ENCODE measurements at regions not wholly inside any gene's neighbourhood (a gene's known extent, or its start where the extent isn't known, plus 50 kb on each side); places are given as distances from the start of the nearest gene placed in this dataset.

GRCh38 chrX:114332766-114333165 lies 251.1 kb upstream of the HTR2C start:
- DNase-seq (ENCODE audit: low spot score): no peak

GRCh38 chrX:114334473-114334982 lies 249.4 kb upstream of the HTR2C start:
- no peak for DNase-seq (ENCODE audit: low spot score)

GRCh38 chrX:114338870-114339269 lies 245.0 kb upstream of the HTR2C start:
- DNase-seq (ENCODE audit: low spot score): no peak

GRCh38 chrX:114344756-114345349 lies 239.0 kb upstream of the HTR2C start:
- peak; percentile 39 for DNase-seq (ENCODE audit: low spot score)

GRCh38 chrX:114361076-114361725 lies 222.7 kb upstream of the HTR2C start:
- no peak for DNase-seq (ENCODE audit: low spot score)

GRCh38 chrX:114363346-114363745 lies 220.5 kb upstream of the HTR2C start:
- no peak for DNase-seq (ENCODE audit: low spot score)

GRCh38 chrX:114365065-114365834 lies 218.6 kb upstream of the HTR2C start:
- DNase-seq (ENCODE audit: low spot score): no peak

- DNase-seq (ENCODE audit: low spot score): no peak
Observed at GRCh38 chrX:114372937-114373336, 210.9 kb upstream of the HTR2C start.

GRCh38 chrX:114390251-114390796 lies 193.6 kb upstream of the HTR2C start:
- DNase-seq (ENCODE audit: low spot score): no peak
